DMS79 (cell line): ENCODE measurements at regions not wholly inside any gene's neighbourhood (a gene's known extent, or its start where the extent isn't known, plus 50 kb on each side); places are given as distances from the start of the nearest gene placed in this dataset.
"Not testable (repeated sequence)": the region's sequence is repeated elsewhere in the genome, so short reads cannot be mapped to it uniquely, and the experiment has no call there.

Experiments
- DNase-seq: peaks from one replicate; lab custom pipeline; 2025; lab: John Stamatoyannopoulos, UW

DNA sequence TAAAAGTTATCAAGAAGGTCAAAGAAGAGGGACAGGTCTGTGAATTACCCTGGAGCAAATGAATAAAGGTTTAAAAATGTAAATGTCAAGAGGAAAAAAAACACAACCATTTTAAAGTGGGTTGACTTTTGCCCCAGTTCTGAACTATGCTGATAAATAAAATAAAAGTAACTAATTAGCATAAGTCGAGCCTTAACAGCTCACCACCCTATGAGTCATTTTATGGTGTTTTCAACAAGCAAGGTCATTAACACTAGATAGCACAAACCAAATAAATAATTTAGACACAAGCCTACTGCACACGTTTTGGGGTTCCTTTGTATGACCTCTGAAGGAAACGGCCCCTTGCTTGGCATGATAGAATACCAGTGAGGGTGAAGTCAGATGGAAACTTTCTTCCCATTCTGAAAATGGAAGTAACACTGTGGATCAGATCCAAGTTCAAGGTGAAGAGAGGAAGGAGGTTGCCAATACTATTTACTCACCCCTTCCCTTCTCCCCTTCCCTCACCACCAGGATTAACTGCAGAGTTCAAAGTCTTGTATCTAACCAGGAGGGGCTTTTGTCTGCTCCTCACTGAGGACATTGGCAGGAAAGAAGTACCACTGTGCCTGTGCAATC is 380.0 kb upstream of the ACVR2A start:
- DNase-seq, result no peak

DNA sequence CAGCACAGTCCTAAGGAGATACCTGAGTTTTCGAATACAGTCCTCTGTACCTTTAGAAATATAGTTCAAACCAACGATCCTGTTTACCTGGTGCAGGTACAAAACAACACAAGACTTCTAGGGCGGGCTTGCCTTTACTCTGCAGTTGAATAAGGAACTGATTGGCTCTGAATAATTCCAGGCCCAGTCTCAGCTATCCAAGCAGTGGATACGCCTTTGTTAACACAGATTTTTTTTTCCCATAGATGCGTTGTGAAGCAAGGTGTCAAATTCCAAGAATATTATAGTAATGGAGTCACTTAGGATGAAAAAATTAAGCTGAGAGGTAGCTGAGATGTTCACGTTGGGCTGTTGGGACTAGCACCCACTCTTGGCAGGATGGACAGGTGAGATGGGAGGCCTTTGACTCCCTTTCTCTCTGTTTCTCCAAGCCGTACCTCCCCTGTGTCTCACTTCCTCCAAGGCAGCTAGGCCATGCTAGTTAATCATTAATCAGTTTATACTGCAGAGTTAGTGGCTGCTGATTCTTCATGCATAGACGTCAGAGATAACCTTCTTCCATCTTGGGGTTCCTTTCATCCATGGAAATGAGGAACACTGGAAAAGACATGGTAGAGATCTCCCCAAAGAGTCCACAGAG is 380.8 kb upstream of the ACVR2A start:
- DNase-seq, result no peak

DNA sequence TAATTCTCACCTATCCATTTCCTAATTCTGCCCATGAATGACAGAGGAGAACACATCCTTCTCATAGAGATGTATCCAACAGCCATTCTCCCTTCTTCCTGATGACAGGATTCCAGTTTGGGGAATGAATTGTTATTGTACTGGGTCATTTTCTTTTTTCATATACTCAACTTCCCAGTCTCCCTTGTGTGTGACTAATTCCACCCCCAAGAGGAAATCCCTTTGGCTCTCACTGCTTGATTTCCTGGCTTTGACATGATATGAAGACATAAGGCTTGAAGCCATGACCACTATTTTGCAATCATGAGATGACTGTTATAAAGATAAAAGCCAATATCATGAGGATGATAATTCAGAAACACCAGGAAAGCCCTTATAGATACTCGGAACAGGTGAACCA is 384.7 kb upstream of the ACVR2A start:
- no peak for DNase-seq

DNA sequence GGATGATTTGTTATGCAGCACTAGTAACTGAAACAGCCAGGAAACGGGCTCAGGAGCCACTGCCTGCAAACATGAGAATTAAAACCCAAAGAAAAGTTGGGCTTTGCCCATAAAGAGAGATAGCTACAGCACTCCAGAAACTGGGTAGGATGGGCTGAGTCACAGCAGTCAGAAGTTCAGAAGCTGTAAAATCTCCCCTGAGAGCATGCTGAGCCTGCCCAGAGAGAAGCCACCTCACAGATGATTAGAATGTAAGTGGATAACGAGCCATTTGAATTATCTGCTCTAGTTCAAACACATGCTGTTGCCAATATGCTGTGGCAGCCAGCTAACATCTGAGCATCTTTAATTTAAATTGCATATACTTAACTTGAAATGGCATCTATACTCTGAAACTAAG is 388.1 kb upstream of the ACVR2A start:
- peak; percentile 12 for DNase-seq

DNA sequence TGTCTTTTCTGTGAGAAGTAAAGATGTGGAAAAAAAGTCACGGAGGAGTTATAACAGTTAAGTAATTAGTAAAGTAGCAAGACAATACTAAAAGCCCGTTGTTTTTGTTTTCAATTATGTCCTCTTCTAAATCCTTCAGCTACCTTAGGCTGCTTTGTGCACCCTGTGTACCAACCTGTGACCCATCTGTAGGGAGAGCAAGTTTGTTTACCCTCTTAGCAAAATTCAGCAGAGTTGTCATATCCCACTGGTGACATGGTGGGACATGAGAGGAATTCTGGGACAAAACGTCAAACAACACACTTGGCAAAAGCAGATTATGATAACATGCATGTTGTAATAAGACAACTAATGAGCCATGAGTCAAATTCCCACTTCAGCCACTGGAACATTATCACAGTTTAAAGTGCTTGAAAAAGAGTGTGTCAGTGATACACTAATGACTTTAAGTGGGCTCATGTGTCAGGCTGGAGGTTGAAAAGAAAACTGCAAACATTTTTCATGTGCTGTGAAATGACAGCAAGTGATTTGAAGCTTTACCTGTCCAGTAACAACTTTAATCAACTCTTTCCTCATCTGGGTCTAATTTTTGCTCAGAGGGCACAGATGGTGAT is 392.8 kb upstream of the ACVR2A start:
- peak; percentile 19 for DNase-seq

DNA sequence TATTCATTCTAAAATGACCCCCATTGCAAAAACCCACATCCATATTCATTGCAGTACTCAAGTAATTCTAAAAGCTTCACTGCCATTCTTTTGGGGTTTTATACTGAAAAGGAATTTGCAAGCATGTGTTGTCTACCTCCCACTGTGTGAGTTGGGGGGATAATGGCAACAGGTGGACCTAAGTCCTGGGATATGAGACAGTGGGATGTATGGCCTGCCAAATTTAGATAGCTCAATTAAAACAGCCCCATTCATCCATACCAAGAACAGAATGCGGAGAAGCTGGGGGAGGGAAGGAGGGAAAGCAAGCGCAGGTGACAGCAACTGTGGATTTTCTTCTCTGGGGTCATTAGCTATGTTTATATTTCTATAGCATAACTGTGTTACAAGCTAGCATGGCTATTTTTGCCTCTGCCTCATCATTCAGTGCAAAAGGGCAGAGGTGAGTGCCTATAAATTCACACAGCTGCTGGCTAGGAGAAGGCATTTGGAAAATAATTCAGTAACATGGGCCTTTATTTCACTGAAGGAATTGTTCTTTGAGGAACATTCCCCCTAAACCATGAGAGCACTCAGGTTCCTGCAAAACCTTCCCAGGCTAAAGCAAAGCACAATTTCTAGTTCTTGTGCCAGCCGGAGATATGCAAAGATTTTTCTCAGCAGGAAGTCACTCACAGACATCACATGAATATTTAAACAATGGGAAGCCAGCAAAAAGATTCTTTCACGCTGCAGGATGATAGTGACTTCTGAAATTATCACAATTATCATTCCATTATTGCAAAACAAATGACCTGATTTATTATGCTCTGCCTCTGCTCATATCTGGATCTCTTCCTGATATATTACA is 393.9 kb upstream of the ACVR2A start:
- DNase-seq, result no peak

DNA sequence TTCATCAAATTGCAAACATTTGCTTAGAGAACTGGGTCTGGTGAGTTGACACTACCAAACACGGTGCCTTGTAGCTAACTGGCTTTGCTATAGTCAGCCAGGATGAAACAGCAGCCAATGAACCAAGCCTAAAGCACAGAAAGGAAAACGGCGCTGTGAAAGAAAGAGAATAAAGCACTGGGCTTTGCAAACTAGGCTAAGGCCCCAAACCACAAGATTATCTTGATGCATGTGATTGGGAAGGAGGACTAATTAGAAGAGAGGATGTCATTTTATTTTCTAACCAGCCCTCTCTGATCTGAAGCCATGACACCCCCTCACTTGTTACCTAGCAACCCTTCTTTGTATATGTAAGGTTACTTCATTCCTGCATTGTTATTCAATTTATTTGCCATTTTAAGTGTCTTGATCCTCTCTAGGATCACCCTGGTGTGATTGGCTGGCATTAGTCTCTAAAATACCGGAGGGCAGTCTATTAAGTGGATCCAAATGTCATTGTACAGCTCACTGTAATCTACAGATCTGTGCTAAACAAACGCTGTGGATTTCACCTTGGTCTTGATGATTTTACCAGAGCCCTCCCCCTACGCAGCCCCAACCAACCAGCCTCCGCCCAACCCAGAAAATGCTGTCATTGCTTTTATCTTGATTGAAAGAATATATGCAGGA is 395.4 kb upstream of the ACVR2A start:
- DNase-seq, result no peak

DNA sequence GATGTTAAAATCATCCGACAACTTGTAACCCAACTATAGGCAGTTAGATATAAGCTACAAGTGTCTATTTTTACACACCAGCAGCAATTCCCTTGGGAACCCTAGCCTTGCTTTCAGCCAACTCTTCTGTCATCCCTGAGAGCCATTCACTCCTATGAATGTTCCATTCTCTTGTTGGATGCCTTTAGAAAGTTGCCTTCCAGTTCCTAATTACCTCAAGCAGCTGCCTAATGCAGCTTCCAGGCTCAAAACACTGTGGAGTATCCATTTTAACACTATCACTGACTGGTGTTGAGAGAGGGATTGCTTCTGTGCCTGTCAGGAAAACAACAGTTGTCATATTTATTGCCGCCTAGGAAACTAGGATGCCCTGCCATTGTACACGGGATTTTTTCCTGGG is 402.0 kb upstream of the ACVR2A start:
- DNase-seq, result no peak

DNA sequence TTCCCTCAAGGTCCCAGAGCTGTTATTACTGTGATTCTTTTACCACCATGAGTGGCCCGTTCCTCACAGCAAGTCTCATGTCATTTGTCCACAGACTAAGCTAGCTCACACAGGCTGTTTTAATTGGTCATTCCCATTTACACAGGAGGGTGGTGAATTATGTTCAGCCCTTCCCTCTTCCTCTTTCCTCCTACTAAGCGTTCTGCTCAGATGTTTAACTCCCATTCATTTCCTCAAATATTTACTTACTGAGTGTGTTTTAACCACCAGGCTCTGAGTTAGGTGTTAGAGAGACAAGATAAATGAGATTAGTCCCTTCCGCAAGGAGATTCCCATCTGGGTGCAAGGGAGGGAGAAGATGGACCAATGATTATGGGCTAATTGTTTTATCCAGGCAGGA is 403.6 kb upstream of the ACVR2A start:
- no peak for DNase-seq

DNA sequence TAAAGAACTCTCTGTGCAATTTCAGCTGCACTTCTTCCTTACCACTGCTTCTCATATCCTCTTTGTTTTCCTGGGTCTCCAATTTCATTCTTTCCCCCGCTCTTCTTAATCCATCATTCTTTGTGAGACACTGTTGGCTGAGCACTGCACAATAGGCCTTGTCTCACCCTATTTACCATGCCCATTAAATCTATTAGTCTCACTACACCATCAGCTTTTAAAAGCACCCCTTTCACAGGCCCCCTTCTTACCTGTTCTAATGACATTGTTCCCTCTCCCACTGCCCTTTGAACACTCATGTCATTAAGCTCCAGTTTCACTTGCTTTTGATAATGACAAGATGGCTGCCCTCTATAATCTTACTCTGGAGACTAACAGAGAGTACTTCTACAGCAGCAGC is 404.1 kb upstream of the ACVR2A start:
- no peak for DNase-seq

DNA sequence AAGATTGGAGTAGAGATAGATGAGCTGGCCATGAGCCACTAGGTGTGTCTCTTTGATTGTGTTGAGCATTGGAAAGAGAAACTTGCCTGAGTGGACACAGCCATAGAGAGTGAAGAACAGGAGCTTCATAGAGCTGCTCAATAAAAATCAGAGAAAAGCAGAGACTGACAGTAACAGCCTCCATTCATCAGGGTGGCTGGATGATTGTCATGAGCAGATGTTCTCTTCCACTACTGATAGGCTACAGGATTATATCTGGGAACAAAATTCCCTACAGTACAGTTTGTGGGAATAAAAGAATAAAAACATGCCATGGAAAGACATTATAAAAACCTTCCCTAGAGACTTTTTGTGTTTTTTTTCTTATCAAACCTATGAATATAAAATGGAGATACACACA is 404.8 kb upstream of the ACVR2A start:
- DNase-seq, result no peak

DNA sequence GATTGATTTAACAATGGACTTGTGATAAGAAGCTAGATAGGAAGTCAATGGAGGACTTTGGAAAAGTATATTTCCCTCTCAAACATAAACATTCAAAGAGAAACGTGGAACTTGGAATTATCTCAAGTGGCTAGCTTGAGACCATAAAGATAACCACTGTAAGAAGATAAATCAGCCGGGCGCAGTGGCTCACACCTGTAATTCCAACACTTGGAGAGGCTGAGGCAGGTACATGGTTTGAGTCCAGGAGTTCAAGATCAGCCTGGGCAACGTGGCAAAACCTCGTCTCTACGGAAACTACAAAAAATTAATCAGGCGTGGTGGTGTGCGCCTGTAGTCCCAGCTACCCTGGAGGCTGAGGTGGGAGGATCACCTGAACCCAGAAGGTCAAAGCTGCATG is 405.9 kb upstream of the ACVR2A start:
- no peak for DNase-seq

DNA sequence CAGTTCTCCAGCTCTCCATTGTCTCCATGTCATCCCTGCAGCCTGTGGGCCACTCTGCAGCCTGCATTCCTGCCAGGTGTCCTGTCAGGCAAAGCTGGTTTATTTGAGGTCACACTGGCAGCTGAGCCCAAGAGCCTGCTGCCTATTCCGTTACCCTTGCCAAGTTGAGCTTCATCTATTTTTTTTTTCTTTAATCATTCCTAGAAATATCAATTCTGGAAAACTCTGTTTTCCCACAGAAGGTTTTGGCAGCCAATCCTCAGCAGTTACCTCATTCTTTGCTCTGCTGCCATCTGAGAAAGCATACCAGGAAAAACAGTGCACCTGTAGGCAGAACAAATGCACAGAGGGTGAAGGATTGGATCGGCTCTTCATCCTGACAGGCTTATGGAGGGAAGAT is 411.0 kb upstream of the ACVR2A start:
- no peak for DNase-seq

DNA sequence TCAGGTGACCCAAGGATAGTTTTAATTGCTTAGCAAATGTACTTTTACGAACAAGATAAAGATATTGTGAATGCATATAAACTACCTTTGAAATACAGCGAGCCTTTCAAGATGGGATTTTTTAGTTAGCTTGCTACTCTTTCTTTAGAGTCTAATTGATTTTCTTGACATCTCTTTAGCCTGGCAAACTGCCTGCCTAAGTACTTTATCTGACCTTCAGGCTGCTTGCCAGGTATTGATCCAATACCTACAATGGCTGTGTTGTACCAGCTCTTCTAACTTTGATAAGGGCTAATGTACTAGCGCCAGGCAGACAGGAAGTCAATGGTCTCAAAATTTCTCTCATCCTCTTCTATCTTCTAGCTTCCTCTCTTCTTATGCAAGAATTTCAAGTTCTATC is 414.4 kb upstream of the ACVR2A start:
- DNase-seq, result peak; percentile 40

DNA sequence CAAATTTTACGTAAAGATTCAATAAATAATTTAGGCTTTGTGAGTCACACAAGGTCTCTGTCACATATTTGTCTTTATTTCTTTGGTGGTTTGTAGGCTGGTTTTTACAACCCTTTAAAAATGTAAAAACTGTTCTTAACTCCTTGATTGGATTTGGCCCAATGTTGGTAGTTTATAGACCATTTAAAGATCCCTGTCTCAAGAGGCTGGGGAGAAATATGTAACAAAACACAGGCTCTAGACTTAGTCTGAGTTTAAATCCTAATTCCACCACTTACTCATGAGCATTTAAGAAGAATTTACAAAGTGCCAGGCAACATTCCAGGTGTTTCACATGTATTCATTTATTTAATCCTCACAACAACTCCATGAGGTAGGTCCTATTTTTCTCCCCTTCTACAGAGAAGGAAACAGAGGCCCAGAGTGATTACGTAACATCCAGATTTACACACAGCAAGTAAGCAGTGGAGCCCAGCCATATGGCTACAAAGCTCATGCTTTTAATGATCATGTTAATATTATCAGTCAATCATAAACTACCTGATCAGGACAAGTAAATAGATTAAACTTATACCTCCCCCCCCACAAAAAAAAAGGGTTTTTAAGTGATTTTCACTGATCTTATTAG is 416.6 kb upstream of the ACVR2A start:
- DNase-seq, result no peak

DNA sequence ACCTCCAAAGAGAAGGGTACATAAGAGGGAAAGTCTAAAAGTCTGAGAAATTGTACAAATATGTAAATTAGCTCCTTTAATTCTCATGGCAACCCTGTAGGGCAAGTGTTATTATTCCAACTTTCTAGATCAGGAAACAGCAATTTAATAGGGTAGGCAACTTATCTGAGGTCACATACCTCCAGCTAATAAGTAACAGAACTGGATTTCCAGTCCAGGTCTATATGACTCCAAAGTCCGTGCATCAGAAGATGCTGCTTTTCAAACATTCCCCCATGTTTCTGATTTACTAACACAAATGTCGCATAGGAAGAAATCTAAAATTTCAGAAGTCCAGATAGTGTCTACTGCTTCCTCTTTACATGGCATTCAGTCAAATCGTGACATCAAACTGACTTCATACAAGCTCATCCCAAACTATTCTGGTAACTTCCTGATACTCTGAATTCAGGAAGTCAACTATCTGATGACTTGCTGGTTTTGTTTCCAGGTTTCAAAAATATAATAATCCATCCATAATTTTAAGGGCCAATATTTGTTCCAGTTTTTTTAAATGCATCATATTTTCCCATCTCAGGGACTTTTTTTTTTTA is 419.3 kb upstream of the ACVR2A start:
- no peak for DNase-seq

DNA sequence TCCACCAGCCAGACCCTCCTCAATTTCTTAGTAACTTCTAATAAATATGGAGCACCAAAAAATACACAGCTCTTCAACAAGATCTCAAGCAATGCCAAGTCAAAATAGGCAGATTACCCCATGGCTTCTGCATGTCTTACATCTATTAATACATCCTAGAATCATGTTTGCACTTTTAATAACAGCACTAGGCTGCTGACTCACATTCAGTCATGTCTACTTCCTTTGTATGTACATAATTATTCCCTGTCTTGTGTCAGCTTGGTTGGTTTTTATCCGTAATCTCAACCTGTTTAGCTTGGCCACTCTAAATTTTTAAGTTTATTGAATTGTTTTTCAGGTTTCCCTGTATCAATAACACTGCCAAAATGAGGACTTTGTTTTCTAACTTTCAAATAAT is 420.1 kb upstream of the ACVR2A start:
- no peak for DNase-seq

DNA sequence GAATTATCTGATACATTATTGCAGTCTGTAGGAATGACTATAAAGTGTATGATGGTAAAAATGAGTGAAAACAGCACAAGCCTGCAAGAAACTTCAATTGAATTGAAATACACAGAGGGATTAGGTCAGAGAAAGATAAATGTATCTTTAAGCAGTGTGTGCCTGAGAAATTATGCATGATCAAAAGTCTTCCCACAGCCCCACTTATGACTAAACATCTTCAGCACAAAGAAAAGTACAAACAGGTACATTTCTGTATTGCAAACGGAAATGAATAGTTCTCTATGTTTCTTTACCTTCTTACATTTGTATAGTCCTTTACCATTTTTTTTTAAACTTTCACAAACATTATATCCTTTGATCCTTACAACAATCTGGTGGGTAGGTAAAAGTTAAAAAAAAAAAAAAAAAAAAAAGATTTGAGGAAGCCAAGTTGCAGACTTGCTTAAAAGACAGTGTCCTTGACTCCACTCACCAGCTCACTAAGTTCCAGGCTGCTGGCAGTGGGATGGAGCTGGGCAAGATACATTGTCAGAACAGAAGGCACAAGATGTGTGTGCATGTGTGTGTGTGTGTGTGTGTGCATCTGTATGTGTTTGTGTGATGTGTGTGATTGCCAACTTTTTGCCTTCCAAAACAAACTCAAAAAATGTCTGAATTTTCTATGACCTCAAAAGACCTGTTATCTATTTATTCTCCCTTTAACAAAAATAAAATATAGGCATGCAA is 423.7 kb upstream of the ACVR2A start:
- DNase-seq, result no peak

DNA sequence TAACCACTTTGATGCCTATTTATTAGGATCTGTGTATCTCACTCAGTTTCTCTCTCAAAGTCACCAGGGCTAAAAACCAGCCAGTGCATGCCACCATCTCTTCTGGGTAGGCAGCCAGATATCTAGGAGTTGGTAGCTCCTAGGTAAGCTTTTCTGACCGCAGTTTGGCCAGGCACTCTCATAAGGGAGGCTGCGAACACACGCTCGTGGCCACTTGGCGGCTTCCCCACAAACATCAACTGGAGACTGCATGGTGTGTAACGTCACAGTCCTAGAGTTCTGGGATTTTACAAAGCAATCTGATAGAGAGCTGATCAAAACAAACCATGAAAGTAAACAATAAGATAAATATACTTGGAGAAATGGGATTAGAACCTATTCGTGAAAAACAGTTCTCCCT is 424.3 kb upstream of the ACVR2A start:
- DNase-seq, result no peak

DNA sequence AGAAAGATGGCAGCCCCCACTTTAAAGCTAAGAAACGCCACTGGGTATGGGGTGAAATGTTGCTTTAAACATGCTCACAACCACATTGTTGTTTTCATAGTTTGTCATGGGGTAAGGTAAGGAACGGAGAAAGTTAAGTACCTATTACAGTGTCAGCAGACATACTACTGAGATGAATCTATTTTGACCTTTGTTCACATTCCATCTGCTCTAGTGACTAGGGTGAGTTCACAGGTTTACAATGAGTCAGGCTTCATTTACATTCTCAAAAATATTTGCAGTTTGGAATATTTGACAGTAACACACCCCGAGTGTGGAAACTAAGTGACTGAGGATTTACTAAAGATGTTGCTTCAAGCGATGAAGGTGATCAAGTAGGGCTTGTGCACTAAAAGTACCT is 428.7 kb upstream of the ACVR2A start:
- no peak for DNase-seq

DNA sequence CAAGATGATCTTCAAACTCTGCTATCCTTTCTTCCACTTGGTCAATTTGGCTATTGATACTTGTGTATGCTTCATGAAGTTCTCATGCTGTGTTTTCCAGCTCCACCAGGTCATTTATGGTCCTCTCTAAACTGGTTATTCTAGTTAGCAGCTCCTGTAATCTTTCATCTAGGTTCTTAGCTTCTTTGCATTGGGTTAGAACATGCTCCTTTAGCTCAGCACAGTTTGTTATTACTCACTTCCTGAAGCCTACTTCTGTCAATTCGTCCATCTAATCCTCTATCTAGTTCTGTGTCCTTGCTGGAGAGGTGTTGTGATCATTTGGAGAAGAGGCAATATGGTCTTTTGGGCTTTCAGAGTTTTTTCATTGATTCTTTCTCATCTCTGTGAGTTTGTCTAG is 430.2 kb upstream of the ACVR2A start:
- not testable (repeated sequence) for DNase-seq
